Skeletal muscle cell (primary cell): ENCODE measurements at regions not wholly inside any gene's neighbourhood (a gene's known extent, or its start where the extent isn't known, plus 50 kb on each side); places are given as distances from the start of the nearest gene placed in this dataset.
A peak's percentile ranks its signal among the peaks of the same experiment; 100 is the strongest.
"Not testable (repeated sequence)": the region's sequence is repeated elsewhere in the genome, so short reads cannot be mapped to it uniquely, and the experiment has no call there.

Experiments used
- DNase-seq: peaks from one replicate; pipeline ENCODE4 v3.0.0-alpha.2; 2010; ENCODE audit warnings: low read depth
- H3K4me3 ChIP-seq: 2 replicates; pipeline ENCODE4 v1.5.1; 2011; ENCODE audit warnings: low read depth, mild to moderate bottlenecking, control low read depth, low read length, moderate library complexity

DNA sequence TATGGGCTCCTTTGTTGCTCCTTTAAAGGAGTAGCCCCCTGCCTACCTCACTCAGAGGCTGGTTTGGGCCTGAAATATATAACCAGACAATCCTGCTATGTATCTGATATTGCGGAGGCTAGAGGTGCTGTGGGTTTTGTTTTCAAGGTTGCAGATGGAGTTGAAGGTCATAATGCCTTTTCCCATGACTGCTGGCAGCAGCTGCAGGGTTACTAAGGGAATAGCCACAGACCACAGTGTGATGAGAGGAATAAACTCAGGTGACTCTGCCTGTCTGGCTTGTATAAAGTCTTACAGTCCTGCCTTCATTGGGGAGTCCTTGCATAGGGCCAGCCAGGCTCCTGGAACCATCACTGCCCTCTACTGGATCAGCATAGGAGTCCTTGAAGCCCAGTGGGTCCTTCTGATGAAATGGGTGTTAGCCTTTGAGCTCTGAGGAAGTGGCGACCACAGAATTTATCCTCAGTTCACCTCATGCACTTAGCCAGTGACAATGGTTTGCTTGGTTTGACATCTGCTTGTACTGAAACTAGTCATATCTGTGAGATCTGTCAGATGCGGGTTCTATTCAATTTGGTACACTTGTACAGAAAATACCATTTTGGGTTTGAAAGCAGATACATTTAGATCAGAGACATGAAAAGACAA lies 174.4 kb upstream of the HMCN1 start:
- no peak overlapping the region for H3K4me3 ChIP-seq
- no peak for DNase-seq

- H3K4me3 ChIP-seq, result no peak overlapping the region
- DNase-seq, result no peak
These were observed 175.0 kb upstream of the HMCN1 start for GRCh38 chr1:185559151-185559550.

DNA sequence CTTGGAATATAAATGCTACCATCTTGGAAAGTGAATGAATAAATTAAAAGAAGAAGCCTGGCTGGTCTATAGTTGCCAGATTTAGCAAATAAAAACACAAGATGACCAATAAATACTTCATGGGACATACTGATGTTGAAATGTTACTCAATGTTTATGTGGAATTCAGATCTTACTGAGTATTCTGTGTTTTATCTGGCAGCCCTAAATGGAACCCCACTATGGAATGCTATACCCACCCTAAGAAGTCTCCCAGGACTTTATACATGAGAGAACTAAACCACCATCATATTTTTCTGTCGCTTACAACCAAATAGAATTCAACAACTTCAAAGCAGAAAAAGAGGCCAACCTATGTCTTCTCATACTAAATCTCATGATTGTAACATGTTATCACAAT lies 177.6 kb upstream of the HMCN1 start:
- no peak overlapping the region for H3K4me3 ChIP-seq
- peak; percentile 56 for DNase-seq

- DNase-seq, result no peak
- no peak overlapping the region for H3K4me3 ChIP-seq
These were observed 178.4 kb upstream of the HMCN1 start for GRCh38 chr1:185555743-185556142.

DNA sequence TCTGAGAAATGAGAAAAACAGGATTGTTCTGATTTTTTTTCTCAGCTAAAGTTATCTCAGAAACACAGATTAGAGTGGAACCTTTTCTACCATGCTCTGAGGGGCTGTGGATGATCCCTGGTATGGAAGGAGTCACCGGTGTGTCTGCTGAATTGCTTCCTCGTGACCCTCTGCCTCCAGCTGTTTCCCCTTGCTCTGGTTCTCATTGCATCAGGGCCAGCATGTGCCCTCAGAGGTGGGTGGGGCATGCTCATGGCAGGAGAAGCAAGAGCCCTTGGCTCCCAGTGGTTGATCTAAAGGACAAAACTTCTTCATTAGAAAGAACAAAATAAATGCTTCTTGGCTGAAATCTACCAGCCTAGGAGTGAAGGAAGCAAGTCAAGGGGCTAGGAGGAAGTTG lies 183.2 kb upstream of the HMCN1 start:
- DNase-seq, result no peak
- H3K4me3 ChIP-seq, result no peak overlapping the region

DNA sequence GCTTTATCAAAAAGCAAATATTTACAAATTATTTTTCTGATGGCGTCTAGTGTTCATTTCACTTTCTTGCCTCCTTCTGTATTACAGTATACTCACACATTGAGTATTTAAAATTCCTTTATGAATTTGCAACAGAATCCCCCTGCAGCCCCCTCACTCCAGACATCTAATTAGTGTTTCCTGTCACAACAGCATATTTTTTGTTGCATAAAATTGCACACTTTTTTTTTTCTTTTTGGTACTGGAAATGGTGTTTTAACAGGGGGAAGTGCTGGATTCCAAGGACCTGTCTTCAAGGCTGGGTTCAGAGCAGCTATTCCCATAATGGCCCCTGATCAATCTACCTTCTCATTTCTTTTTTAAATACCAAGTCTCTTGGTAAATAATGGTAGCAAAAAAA lies 184.3 kb upstream of the HMCN1 start:
- no peak for DNase-seq
- H3K4me3 ChIP-seq, result no peak overlapping the region

- no peak for DNase-seq
- H3K4me3 ChIP-seq, result no peak overlapping the region
These were observed 188.2 kb upstream of the HMCN1 start for GRCh38 chr1:185546029-185546428.

DNA sequence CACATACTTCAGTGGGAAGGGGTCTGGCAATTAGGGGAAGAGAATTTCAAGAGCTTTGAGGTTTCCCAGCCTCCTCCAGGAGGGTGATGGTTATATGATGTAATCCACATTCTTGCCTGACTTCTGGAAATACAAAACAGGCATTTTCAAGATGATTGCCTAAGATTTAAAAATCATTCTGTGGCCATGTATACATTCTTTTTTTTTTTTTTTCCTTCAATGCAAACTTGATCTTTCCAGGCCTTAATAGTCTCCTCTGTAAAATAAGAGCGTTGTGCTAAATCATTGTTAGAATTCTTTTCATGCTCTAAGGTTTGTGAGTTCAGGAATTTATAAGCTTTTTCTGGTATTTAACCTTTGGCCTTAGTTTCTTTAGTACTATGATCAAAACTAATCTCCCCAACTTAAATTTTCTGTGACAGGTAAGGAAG lies 192.3 kb upstream of the HMCN1 start:
- no peak overlapping the region for H3K4me3 ChIP-seq
- peak; percentile 17 for DNase-seq

DNA sequence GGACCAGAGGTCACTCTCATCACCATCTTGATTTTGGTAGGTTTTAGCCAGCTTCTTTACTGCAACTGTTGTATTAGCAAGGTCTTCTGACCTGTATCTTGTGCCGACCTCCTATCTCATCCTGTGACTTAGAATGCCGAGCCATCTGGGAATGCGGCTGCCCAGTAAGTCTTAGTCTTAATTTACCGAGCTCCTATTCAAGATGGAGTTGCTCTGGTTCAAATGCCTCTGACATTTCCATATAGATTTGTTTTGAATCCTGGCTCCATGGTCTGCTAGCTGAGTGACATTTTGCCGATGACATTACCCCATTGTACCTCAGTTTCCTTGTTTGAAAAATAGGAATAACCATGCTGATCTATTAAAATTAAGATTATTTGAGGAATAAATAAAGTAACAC lies 193.9 kb upstream of the HMCN1 start:
- no peak overlapping the region for H3K4me3 ChIP-seq
- no peak for DNase-seq

- H3K4me3 ChIP-seq, result no peak overlapping the region
- no peak for DNase-seq
These were observed 194.8 kb upstream of the HMCN1 start for GRCh38 chr1:185539277-185539943.

- not testable (repeated sequence) for H3K4me3 ChIP-seq, DNase-seq
These were observed 195.8 kb upstream of the HMCN1 start for GRCh38 chr1:185538309-185538898.

- DNase-seq, result no peak
- no peak overlapping the region for H3K4me3 ChIP-seq
These were observed 196.6 kb upstream of the HMCN1 start for GRCh38 chr1:185537596-185537995.

- no peak overlapping the region for H3K4me3 ChIP-seq
- no peak for DNase-seq
These were observed 197.8 kb upstream of the HMCN1 start for GRCh38 chr1:185536165-185536920.

DNA sequence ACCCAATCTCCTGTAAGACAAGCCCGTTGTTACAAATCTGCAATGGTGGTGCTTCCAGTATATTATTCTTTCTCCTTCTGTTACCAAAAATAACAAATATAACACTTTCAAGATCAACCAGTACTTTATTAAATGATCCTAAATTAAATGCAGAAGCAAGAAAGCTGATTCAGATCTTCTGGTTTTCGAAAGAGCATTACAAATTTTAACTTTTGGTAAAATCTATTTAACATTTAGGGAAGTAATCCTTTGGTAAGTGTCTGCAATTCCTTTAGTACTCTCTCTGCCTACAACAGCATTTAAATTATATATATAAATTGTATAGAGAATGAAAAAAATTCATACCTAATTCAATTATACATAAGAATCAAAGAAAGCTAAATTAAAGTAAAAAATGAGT lies 198.6 kb upstream of the HMCN1 start:
- H3K4me3 ChIP-seq, result no peak overlapping the region
- no peak for DNase-seq

DNA sequence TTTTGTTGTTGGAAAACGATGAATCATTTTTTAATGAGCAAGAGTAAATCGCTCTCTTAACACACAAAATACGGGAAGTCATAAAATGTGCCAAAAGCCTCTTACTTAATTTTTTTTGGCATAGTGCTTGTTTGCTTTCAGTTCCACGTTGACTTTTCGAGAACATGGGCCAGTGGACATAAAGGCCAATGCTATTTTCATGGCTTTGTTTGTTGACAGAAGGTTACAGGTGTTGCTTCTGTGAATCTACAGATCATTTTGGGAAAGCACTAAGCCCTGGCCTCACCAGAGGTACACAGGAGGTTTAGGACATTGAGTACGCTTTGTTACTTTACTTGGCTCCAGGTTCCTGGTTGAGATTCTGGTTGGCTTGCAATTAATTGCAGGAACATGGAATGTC lies 199.4 kb upstream of the HMCN1 start:
- DNase-seq, result no peak
- H3K4me3 ChIP-seq, result no peak overlapping the region

DNA sequence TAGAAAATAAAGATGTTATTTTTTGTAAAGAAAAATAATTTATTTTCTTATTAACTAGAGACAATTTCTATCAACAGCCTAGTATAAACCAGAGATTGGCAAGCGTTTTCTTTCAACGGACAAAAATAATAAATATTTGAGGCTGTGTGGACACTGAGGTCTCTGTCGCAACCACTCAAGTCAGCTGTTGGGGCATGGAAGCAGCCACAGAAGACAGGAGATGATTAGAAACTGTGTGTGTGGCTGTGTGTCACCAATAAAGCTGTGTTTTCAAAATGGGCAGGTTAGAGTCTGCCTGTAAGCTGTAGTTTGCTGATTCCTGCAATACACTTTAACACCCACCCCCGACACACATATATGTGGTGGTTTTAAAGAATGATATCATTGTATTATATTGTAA lies 200.6 kb upstream of the HMCN1 start:
- no peak for DNase-seq
- H3K4me3 ChIP-seq, result no peak overlapping the region

GRCh38 chr1:185532856-185533255 lies 201.3 kb upstream of the HMCN1 start:
- H3K4me3 ChIP-seq, result no peak overlapping the region
- no peak for DNase-seq

DNA sequence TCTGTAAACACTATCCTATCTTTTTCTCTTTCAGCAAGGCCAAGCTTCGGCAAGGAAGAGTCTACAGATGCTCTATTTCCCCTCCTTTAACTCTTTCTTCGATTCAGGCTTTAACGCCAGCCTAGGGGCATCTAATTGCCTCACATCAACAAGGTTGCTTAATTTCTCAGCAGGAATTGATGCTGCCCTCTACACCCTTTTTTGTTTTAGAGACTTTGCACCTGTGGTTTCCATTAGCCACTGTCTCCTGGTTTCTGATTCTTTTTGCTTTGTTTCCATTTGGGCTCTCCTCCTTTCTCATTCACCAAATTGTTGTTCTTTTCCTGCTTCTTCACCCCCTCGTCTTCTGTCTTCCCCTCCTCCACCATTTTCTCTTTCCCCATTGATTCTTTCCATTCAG lies 202.4 kb upstream of the HMCN1 start:
- no peak for DNase-seq
- no peak overlapping the region for H3K4me3 ChIP-seq

GRCh38 chr1:185530215-185530614 lies 204.0 kb upstream of the HMCN1 start:
- no peak for DNase-seq
- no peak overlapping the region for H3K4me3 ChIP-seq

DNA sequence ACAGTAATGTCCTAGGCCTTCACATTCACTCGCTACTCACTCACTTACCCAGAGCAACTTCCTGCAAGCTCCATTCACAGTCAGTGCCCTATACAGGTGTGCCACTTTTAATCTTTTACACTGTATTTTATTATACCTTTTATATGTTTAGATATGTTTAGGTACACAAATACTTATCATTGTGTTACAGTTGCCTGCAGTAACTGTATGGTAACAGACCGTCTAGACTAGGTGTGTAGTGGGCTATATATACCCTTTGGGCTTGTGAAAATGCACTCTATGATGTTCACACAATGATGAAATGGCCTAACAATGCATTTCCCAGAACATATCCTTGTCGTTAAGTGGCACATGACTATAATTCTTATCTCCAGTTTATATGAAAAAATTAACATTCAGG lies 204.5 kb upstream of the HMCN1 start:
- no peak overlapping the region for H3K4me3 ChIP-seq
- no peak for DNase-seq
